ENCODE measurements at regions not wholly inside any gene's neighbourhood (a gene's known extent, or its start where the extent isn't known, plus 50 kb on each side); places are given as distances from the start of the nearest gene placed in this dataset.
"Not testable (repeated sequence)": the region's sequence is repeated elsewhere in the genome, so short reads cannot be mapped to it uniquely, and the experiment has no call there.

GRCh38 chr20:5696011-5696559 is 54.1 kb upstream of the SHLD1 start:
- no peaks in the 10 kb centered on the region for H3K9me3 Mint-ChIP-seq
- H3K4me3 Mint-ChIP-seq: no peak overlapping the region
- H3K4me1 Mint-ChIP-seq (ENCODE audit: low read depth): no peaks in the 10 kb centered on the region
- H3K27me3 Mint-ChIP-seq: no peaks in the 10 kb centered on the region
- H3K36me3 Mint-ChIP-seq (ENCODE audit: low read depth): no peaks in the 10 kb centered on the region
- no peak overlapping the region for H3K27ac Mint-ChIP-seq

- Mint-ChIP-seq H3K9me3 (no peaks in the 10 kb centered on the region), H3K4me3 (no peak overlapping the region), H3K36me3 (ENCODE audit: low read depth) (no peaks in the 10 kb centered on the region), H3K4me1 (ENCODE audit: low read depth) (peaks cover 5% of the 10 kb centered on the region), H3K27ac (no peak overlapping the region), H3K27me3 (no peaks in the 10 kb centered on the region)
Observed at GRCh38 chr20:5691918-5692618, 58.1 kb upstream of the SHLD1 start.

- Mint-ChIP-seq H3K9me3 (no peaks in the 10 kb centered on the region), H3K27me3 (no peaks in the 10 kb centered on the region), H3K27ac (no peak overlapping the region), H3K36me3 (ENCODE audit: low read depth) (no peaks in the 10 kb centered on the region), H3K4me3 (no peak overlapping the region), H3K4me1 (ENCODE audit: low read depth) (peaks cover 5% of the 10 kb centered on the region)
Observed at GRCh38 chr20:5689463-5689862, 60.7 kb upstream of the SHLD1 start.

- no peaks in the 10 kb centered on the region for H3K27me3 Mint-ChIP-seq
- no peaks in the 10 kb centered on the region for H3K9me3 Mint-ChIP-seq
- no peaks in the 10 kb centered on the region for H3K36me3 Mint-ChIP-seq (ENCODE audit: low read depth)
- H3K4me3 Mint-ChIP-seq: no peak overlapping the region
- H3K4me1 Mint-ChIP-seq (ENCODE audit: low read depth): peaks cover 5% of the 10 kb centered on the region
- no peak overlapping the region for H3K27ac Mint-ChIP-seq
Observed at GRCh38 chr20:5688431-5688972, 61.7 kb upstream of the SHLD1 start.

GRCh38 chr20:5687884-5688283 is 62.3 kb upstream of the SHLD1 start:
- H3K36me3 Mint-ChIP-seq (ENCODE audit: low read depth): no peaks in the 10 kb centered on the region
- H3K4me3 Mint-ChIP-seq: no peak overlapping the region
- H3K4me1 Mint-ChIP-seq (ENCODE audit: low read depth): peaks cover 5% of the 10 kb centered on the region
- no peaks in the 10 kb centered on the region for H3K9me3 Mint-ChIP-seq
- H3K27ac Mint-ChIP-seq: no peak overlapping the region
- no peaks in the 10 kb centered on the region for H3K27me3 Mint-ChIP-seq

GRCh38 chr20:5686384-5687105 is 63.7 kb upstream of the SHLD1 start:
- H3K4me1 Mint-ChIP-seq (ENCODE audit: low read depth): peaks cover 5% of the 10 kb centered on the region
- no peak overlapping the region for H3K27ac Mint-ChIP-seq
- no peaks in the 10 kb centered on the region for H3K27me3 Mint-ChIP-seq
- H3K9me3 Mint-ChIP-seq: no peaks in the 10 kb centered on the region
- H3K36me3 Mint-ChIP-seq (ENCODE audit: low read depth): no peaks in the 10 kb centered on the region
- no peak overlapping the region for H3K4me3 Mint-ChIP-seq

- not testable (repeated sequence) for H3K4me3 Mint-ChIP-seq; H3K4me1 Mint-ChIP-seq (ENCODE audit: low read depth); H3K27me3 Mint-ChIP-seq; H3K9me3 Mint-ChIP-seq; H3K27ac Mint-ChIP-seq; H3K36me3 Mint-ChIP-seq (ENCODE audit: low read depth)
Observed at GRCh38 chr20:5682556-5682955, 67.6 kb upstream of the SHLD1 start.

- H3K9me3 Mint-ChIP-seq: no peaks in the 10 kb centered on the region
- no peak overlapping the region for H3K27ac Mint-ChIP-seq
Observed at GRCh38 chr20:5680192-5680591, 69.4 kb upstream of the GPCPD1 start.

GRCh38 chr20:5678777-5679176 is 68.0 kb upstream of the GPCPD1 start:
- H3K36me3 Mint-ChIP-seq (ENCODE audit: low read depth): no peaks in the 10 kb centered on the region
- peaks cover 19% of the 10 kb centered on the region for H3K4me1 Mint-ChIP-seq (ENCODE audit: low read depth)
- H3K4me3 Mint-ChIP-seq: no peak overlapping the region
- H3K27ac Mint-ChIP-seq: no peak overlapping the region
- no peaks in the 10 kb centered on the region for H3K9me3 Mint-ChIP-seq
- H3K27me3 Mint-ChIP-seq: no peaks in the 10 kb centered on the region

More at GRCh38 chr20:5680192-5680591, 69.4 kb upstream of the GPCPD1 start:
- Mint-ChIP-seq H3K4me1 (ENCODE audit: low read depth) (peaks cover 5% of the 10 kb centered on the region), H3K4me3 (no peak overlapping the region), H3K36me3 (ENCODE audit: low read depth) (no peaks in the 10 kb centered on the region), H3K27me3 (no peaks in the 10 kb centered on the region)

GRCh38 chr20:5677944-5678343 is 67.1 kb upstream of the GPCPD1 start:
- H3K4me3 Mint-ChIP-seq; H3K27ac Mint-ChIP-seq; H3K9me3 Mint-ChIP-seq; H3K27me3 Mint-ChIP-seq; H3K36me3 Mint-ChIP-seq (ENCODE audit: low read depth): not testable (repeated sequence)
- H3K4me1 Mint-ChIP-seq (ENCODE audit: low read depth): peaks cover 23% of the 10 kb centered on the region

- Mint-ChIP-seq H3K4me3 (no peak overlapping the region), H3K9me3 (no peaks in the 10 kb centered on the region), H3K27ac (no peak overlapping the region), H3K36me3 (ENCODE audit: low read depth) (no peaks in the 10 kb centered on the region), H3K4me1 (ENCODE audit: low read depth) (peaks cover 23% of the 10 kb centered on the region), H3K27me3 (no peaks in the 10 kb centered on the region)
Observed at GRCh38 chr20:5677389-5677788, 66.6 kb upstream of the GPCPD1 start.

- H3K4me1 Mint-ChIP-seq (ENCODE audit: low read depth): peaks cover 29% of the 10 kb centered on the region
- no peaks in the 10 kb centered on the region for H3K36me3 Mint-ChIP-seq (ENCODE audit: low read depth)
- H3K27ac Mint-ChIP-seq: no peak overlapping the region
- no peaks in the 10 kb centered on the region for H3K9me3 Mint-ChIP-seq
- H3K4me3 Mint-ChIP-seq: no peak overlapping the region
- no peaks in the 10 kb centered on the region for H3K27me3 Mint-ChIP-seq
Observed at GRCh38 chr20:5675103-5676091, 64.6 kb upstream of the GPCPD1 start.

- Mint-ChIP-seq H3K4me3 (peak overlapping the region; percentile 44), H3K27ac (peak overlapping the region; percentile 77), H3K9me3 (no peaks in the 10 kb centered on the region), H3K27me3 (no peaks in the 10 kb centered on the region), H3K4me1 (ENCODE audit: low read depth) (peaks cover 29% of the 10 kb centered on the region), H3K36me3 (ENCODE audit: low read depth) (no peaks in the 10 kb centered on the region)
Observed at GRCh38 chr20:5674176-5674660, 63.4 kb upstream of the GPCPD1 start.

- H3K9me3 Mint-ChIP-seq: no peaks in the 10 kb centered on the region
- H3K36me3 Mint-ChIP-seq (ENCODE audit: low read depth): no peaks in the 10 kb centered on the region
- no peak overlapping the region for H3K4me3 Mint-ChIP-seq
- no peak overlapping the region for H3K27ac Mint-ChIP-seq
- H3K4me1 Mint-ChIP-seq (ENCODE audit: low read depth): peaks cover 29% of the 10 kb centered on the region
- no peaks in the 10 kb centered on the region for H3K27me3 Mint-ChIP-seq
Observed at GRCh38 chr20:5670874-5671273, 60.1 kb upstream of the GPCPD1 start.
